HG02642 (cell line): ENCODE measurements at regions not wholly inside any gene's neighbourhood (a gene's known extent, or its start where the extent isn't known, plus 50 kb on each side); places are given as distances from the start of the nearest gene placed in this dataset.
"Not testable (repeated sequence)": the region's sequence is repeated elsewhere in the genome, so short reads cannot be mapped to it uniquely, and the experiment has no call there.

ENCODE experiments used
- ATAC-seq: cut with Tn5 transposase; IDR thresholded peaks from one replicate; pipeline ENCODE4 v1.9.1; 2021; ENCODE audit warnings: mild to moderate bottlenecking; ENCODE audit not compliant: unreplicated experiment, poor library complexity

DNA sequence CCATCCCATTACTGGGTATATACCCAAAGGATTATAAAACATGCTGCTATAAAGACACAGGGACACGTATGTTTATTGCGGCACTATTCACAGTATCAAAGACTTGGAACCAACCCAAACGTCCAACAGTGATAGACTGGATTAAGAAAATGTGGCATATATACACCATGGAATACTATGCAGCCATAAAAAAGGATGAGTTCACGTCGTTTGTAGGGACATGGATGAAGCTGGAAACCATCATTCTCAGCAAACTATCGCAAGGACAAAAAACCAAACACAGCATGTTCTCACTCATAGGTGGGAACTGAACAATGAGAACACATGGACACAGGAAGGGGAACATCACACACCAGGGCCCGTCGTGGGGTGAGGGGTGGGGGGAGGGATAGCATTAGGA, 106.1 kb downstream of the CHD1L start:
- not testable (repeated sequence) for ATAC-seq

- no peak for ATAC-seq
Measured at GRCh38 chr1:147349533-147349932, 107.0 kb downstream of the CHD1L start.

- no peak for ATAC-seq
Measured at GRCh38 chr1:147351140-147351835, 108.8 kb downstream of the CHD1L start.

- ATAC-seq: no peak
Measured at GRCh38 chr1:147377263-147378246, 135.1 kb downstream of the CHD1L start.

GRCh38 chr1:147379889-147380288, 137.4 kb downstream of the CHD1L start:
- ATAC-seq: no peak

DNA sequence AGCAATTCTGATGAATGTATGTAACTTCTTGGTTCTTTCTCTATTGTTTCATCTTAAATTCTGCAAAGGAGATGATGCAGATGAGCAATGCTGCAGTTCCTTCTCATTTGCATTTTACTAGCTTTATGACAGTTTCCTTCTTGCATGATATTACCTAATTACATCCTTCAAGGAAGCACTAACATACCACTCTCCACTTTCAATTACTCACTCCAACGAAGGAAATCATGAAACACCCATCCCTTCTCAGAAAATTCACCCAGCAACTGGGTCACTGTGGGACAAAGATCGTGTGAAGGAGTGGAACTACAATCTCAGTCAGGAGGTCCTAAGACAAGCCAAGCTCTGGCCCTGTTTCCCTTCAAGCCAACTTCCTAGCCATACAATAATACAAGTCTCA, 142.3 kb downstream of the CHD1L start:
- ATAC-seq: no peak

DNA sequence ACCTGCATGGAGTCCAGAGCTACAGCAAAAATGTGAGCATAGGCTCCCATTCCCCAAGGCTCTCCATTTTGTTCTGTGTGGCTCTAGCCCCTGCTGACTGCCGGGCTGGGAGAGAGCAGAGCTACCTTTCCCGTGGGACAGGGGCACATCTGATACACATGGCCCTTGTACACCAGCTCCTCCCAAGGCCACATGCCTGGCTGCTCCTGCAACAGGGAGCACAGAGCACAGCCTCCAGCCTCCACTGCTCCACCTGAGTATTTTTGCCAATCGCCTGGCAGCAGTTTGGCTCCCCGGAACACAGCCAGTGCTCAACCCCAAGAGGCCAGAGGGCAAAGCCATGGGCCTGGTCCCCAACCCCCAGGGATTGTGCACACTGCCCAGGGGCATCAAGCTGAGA, 146.5 kb downstream of the CHD1L start:
- ATAC-seq: no peak

- peak; percentile 55 for ATAC-seq
Measured at GRCh38 chr1:147389532-147390184, 147.2 kb downstream of the CHD1L start.

- no peak for ATAC-seq
Measured at GRCh38 chr1:147390185-147390542, 147.7 kb downstream of the CHD1L start.

- ATAC-seq: no peak
Measured at GRCh38 chr1:147391114-147391513, 148.6 kb downstream of the CHD1L start.

DNA sequence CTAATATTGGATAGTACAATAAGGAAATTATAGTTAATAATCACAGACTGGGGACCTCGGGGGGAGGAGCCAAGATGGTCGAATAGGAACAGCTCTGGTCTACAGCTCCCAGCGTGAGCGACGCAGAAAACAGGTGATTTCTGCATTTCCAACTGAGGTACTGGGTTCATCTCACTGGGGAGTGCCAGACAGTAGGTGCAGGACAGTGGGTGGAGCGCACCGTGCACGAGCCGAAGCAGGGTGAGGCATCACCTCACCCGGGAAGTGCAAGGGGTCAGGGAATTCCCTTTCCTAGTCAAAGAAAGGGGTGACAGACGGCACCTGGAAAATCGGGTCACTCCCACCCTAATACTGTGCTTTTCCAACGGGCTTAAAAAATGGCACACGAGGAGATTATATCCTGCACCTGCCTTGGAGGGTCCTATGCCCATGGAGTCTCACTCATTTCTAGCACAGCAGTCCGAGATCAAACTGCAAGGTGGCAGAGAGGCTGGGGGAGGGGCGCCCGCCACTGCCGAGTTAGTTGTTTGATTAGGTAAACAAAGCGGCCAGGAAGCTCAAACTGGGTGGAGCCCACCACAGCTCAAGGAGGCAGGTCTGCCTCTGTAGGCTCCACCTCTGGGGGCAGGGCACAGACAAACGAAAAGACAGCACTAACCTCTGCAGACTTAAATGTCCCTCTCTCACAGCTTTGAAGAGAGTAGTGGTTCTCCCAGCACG, 138.8 kb upstream of the BCL9 start:
- not testable (repeated sequence) for ATAC-seq

DNA sequence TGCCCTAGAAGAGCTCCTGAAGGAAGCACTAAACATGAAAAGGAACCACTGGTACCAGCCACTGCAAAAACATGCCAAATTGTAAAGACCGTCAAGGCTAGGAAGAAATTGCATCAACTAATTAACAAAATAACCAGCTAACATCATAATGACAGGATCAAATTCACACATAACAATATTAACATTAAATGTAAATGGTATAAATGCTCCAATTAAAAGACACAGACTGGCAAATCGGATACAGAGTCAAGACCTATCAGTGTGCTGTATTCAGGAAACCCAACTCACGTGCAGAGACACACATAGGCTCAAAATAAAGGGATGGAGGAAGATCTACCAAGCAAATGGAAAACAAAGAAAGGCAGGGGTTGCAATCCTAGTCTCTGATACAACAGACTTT, 137.0 kb upstream of the BCL9 start:
- not testable (repeated sequence) for ATAC-seq

GRCh38 chr1:147409886-147410285, 131.4 kb upstream of the BCL9 start:
- ATAC-seq: no peak

GRCh38 chr1:147413110-147413605, 128.1 kb upstream of the BCL9 start:
- ATAC-seq: no peak

DNA sequence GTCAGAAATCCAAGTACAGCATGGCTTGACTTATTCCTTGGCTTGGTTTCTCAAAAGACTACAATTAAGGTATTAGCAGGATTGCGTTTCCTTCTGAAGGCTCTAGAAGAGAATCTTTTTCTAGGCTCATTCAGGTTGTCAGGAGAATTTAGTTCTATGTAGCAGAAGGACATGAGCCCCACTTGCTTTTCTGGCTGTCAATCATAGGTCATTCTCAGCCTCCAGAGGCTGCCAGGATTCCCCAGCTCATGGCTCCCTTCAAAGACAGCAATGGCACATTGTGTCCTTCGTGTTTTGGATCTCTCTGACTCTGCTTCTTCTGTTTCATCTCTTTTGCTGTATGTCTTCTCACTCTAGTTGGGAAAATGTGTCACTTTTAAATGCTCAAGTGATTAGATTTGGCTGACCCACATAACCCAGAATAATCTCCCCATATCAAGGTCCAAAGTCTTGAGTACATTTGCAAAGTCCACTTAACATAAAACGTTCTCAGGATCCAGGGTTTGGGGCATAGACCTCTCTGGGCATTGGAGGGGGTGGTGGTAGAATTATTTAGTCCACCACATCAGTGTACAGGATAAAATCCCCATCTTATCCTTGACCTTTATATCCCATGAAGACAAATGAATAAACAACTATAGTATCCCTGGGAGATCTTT, 126.7 kb upstream of the BCL9 start:
- ATAC-seq: no peak

DNA sequence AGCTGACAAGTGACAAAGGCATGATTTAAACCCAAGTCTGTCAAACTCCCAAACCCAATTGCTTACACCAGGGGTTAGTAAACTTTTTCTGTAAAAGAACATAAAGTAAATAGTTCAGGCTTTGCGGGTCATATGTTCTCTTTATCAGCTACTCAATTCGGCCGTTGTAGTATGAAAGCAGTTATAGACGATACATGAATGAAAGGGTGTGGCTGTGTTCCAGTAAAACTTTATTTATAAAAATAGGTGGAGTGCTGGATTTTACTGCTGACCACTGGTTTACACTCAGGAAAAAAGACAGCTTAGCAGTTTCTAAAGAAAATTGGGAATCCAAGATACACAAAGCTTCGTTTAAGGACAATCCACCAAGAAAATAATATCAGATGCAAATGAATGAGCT, 124.3 kb upstream of the BCL9 start:
- no peak for ATAC-seq

GRCh38 chr1:147423100-147423827, 118.0 kb upstream of the BCL9 start:
- not testable (repeated sequence) for ATAC-seq

DNA sequence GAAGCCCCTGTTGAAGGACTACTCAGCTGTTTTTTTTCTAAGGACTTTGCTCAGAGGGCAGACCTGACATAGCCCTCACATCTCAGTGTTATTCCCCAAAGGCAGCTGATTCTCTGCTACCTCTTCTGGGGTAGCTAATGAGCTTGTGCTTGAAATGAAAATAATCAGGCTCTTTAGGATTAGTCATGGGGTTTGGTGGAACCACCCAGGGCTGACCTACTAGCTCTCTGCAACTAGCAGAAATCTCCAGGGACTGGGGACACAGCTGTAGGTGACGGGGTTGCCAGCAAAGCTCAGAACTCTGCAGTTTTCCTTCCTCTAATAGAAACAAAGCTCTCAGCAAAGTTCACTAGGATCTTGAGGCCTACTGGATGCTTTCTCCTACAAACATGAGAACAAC, 106.4 kb upstream of the BCL9 start:
- no peak for ATAC-seq

DNA sequence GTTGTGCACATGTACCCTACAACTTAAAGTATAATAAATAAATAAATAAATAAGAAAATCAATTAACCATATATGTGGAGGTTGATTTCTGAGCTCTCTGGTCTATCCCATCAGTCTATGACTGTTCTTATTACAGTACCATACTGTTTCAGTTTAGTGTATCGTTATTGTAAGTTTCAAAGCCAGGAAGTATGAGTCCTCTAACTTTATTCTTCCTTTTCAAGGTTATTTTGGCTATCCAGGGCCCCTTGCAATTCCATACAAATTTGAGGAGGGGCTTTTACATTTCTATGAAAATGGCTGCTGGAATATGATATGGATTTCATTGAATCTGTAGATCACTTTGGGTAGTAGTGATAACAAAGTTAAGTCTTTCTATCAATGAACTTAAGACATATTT, 96.9 kb upstream of the BCL9 start:
- ATAC-seq: no peak
